GM12891 (cell line): ENCODE measurements at regions not wholly inside any gene's neighbourhood (a gene's known extent, or its start where the extent isn't known, plus 50 kb on each side); places are given as distances from the start of the nearest gene placed in this dataset.

Experiments used
- POLR2A ChIP-seq: IDR thresholded peaks from 2 replicates; pipeline ENCODE4 v1.6.1; 2011; ENCODE audit warnings: low read depth, low read length, control low read depth
- POLR2AphosphoS5 ChIP-seq: IDR thresholded peaks from 2 replicates; pipeline ENCODE4 v1.6.1; 2011; ENCODE audit warnings: low read depth, low read length, control low read depth
- SPI1 ChIP-seq: IDR thresholded peaks from 2 replicates; pipeline ENCODE4 v1.6.1; 2011; ENCODE audit warnings: low read depth, low read length, control low read depth
- TAF1 ChIP-seq: IDR thresholded peaks from 2 replicates; pipeline ENCODE4 v1.6.1; 2011; ENCODE audit warnings: low read depth, low read length, control low read depth

DNA sequence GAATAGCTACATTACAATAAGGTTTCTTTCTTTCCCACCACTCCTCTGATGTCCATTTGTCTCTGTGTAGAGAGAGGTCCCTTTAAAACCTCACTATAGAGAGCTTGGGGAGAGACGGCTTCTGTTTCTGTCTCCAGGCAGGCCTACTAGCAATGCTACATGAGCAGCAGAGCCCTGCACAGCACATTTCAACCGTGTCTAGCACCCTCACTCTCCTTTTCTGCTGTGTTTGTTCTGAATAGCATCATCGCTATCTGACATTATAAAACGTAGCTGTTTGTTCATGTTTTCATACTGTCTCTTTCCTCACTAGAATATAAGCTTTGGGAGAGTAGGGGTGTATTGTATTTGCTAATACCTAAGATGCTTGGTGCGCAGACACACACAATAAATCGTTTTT is 487.8 kb upstream of the DPP6 start:
- TF ChIP-seq POLR2A (no peak), POLR2AphosphoS5 (no peak), SPI1 (no peak), TAF1 (no peak)
